Neural cell (in vitro differentiated cells): ENCODE measurements at regions not wholly inside any gene's neighbourhood (a gene's known extent, or its start where the extent isn't known, plus 50 kb on each side); places are given as distances from the start of the nearest gene placed in this dataset.

Experiments used
- H2AFZ ChIP-seq: fragments of 200-600, 300-800 bp; sonication (generic), shearing (Covaris generic); 2 replicates; pipeline ENCODE4 v1.6.0; 2014; ENCODE audit warnings: low read depth, mild to moderate bottlenecking, antibody characterized with exemption, low read length, moderate library complexity
- H3F3A ChIP-seq: fragments of 200-600 bp; shearing (Covaris generic); 2 replicates; pipeline ENCODE4 v1.6.1; 2016; ENCODE audit warnings: mild to moderate bottlenecking, moderate library complexity, mixed read lengths, antibody characterized with exemption, low read length; ENCODE audit not compliant: insufficient read depth, poor library complexity, severe bottlenecking
- H3K27ac ChIP-seq: fragments of 200-600, 300-800 bp; sonication (generic), shearing (Covaris generic); 2 replicates; pipeline ENCODE4 v1.5.1; 2014; ENCODE audit warnings: mild to moderate bottlenecking, low read length, moderate library complexity
- H3K27me3 ChIP-seq: fragments of 300-800, 200-600 bp; sonication (generic), shearing (Covaris generic); 2 replicates; pipeline ENCODE4 v1.6.0; 2014; ENCODE audit warnings: mild to moderate bottlenecking, low read depth, low read length, moderate library complexity; ENCODE audit not compliant: insufficient read depth
- H3K36me3 ChIP-seq: fragments of 300-800, 200-600 bp; sonication (generic), shearing (Covaris generic); 2 replicates; pipeline ENCODE4 v1.5.1; 2014; ENCODE audit warnings: mild to moderate bottlenecking, antibody characterized with exemption, low read length, moderate library complexity; ENCODE audit not compliant: insufficient read depth
- H3K4me2 ChIP-seq: fragments of 300-800, 200-600 bp; sonication (generic), shearing (Covaris generic); 2 replicates; pipeline ENCODE4 v1.6.0; 2014; ENCODE audit warnings: mild to moderate bottlenecking, low read length
- H3K4me3 ChIP-seq: fragments of 300-800, 200-600 bp; sonication (generic), shearing (Covaris generic); 2 replicates; pipeline ENCODE4 v1.5.1; 2014; ENCODE audit warnings: mild to moderate bottlenecking, low read length, moderate library complexity
- H3K79me2 ChIP-seq: fragments of 200-600 bp; shearing (Covaris generic); replicated peaks from 2 replicates; pipeline ENCODE4 v1.6.0; 2014; ENCODE audit warnings: mild to moderate bottlenecking, low read length, moderate library complexity; ENCODE audit not compliant: insufficient read depth
- H3K9ac ChIP-seq: fragments of 300-800, 200-600 bp; sonication (generic), shearing (Covaris generic); 2 replicates; pipeline ENCODE4 v1.6.1; 2016; ENCODE audit warnings: mild to moderate bottlenecking, low read length, mixed read lengths
- H3K9me2 ChIP-seq: fragments of 200-600 bp; shearing (Covaris generic); 2 replicates; pipeline ENCODE4 v1.6.1; 2016; ENCODE audit warnings: mild to moderate bottlenecking, low read length, mixed read lengths; ENCODE audit not compliant: insufficient read depth
- H3K9me3 ChIP-seq: fragments of 200-600, 300-800 bp; sonication (generic), shearing (Covaris generic); 2 replicates; pipeline ENCODE4 v1.6.1; 2016; ENCODE audit warnings: mild to moderate bottlenecking, mixed run types, low read length, moderate library complexity, mixed read lengths
- H4K20me1 ChIP-seq: fragments of 200-600 bp; shearing (Covaris generic); 2 replicates; pipeline ENCODE4 v1.6.1; 2016; ENCODE audit warnings: mild to moderate bottlenecking, mixed run types; ENCODE audit not compliant: insufficient read depth
- EP300 ChIP-seq: fragments of 450-650 bp; conservative IDR thresholded peaks from 2 replicates; pipeline ENCODE4 v1.6.1; 2014; ENCODE audit warnings: antibody characterized with exemption, mild to moderate bottlenecking, moderate library complexity; ENCODE audit not compliant: poor library complexity, severe bottlenecking
- EZH2 ChIP-seq: fragments of 200-600, 300-800 bp; shearing (Covaris generic), sonication (generic); IDR thresholded peaks from 2 replicates; pipeline ENCODE4 v1.6.1; 2014; ENCODE audit warnings: antibody characterized with exemption, low read length, borderline replicate concordance, mild to moderate bottlenecking; ENCODE audit not compliant: insufficient read depth, poor library complexity, severe bottlenecking
- MXI1 ChIP-seq: fragments of 450-650 bp; conservative IDR thresholded peaks from 2 replicates; pipeline ENCODE4 v1.6.1; 2014; ENCODE audit warnings: antibody characterized with exemption, mild to moderate bottlenecking; ENCODE audit not compliant: poor library complexity, severe bottlenecking
- POLR2AphosphoS5 ChIP-seq: IDR thresholded peaks from 2 replicates; pipeline ENCODE4 v1.6.1; 2012
- RAD21 ChIP-seq: fragments of 450-650 bp; conservative IDR thresholded peaks from 2 replicates; pipeline ENCODE4 v1.6.1; 2014; ENCODE audit warnings: antibody characterized with exemption, mild to moderate bottlenecking, moderate library complexity
- SMC3 ChIP-seq: fragments of 450-650 bp; conservative IDR thresholded peaks from 2 replicates; pipeline ENCODE4 v1.6.1; 2014; ENCODE audit warnings: antibody characterized with exemption, mild to moderate bottlenecking, moderate library complexity; ENCODE audit not compliant: poor library complexity
- TAF1 ChIP-seq: IDR thresholded peaks from 2 replicates; pipeline ENCODE4 v1.6.1; 2012; ENCODE audit warnings: low read depth
- TF ChIP-seq, protein P1 (sequence below): fragments of 450-650 bp; IDR thresholded peaks from 2 replicates; pipeline ENCODE4 v1.5.1; 2014; ENCODE audit warnings: antibody characterized with exemption, mild to moderate bottlenecking, moderate library complexity; ENCODE audit not compliant: poor library complexity, severe bottlenecking
- TF ChIP-seq, protein P2 (sequence below): IDR thresholded peaks from 2 replicates; pipeline ENCODE4 v1.6.1; 2012; ENCODE audit warnings: borderline replicate concordance

DNA sequence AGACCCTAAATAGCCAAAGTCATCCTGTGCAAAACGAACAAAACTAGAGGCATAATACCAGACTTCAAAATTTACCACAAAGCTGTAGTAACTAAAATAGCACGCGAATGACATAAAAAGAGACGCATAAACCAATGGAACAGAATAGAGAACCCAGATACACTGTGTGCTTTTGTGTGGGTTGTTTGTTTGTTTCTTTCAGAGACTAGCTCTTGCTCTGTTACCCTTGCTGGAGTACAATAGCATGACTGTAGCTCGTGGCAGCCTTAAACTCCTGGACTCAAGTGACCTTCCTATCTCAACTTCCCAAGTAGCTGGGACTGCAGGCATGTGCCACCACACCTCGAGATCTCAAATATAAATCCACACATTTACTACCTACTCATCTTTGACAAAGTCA, 1314.6 kb upstream of the GBE1 start:
- no peaks in the 10 kb centered on the region for H3F3A ChIP-seq
- H3K27me3 ChIP-seq: no peaks in the 10 kb centered on the region
- no peak overlapping the region for H3K9ac ChIP-seq
- no peaks in the 10 kb centered on the region for H3K9me2 ChIP-seq
- H4K20me1 ChIP-seq: no peaks in the 10 kb centered on the region
- no peak overlapping the region for H2AFZ ChIP-seq
- H3K4me2 ChIP-seq: no peak overlapping the region
- TF ChIP-seq POLR2AphosphoS5 (no peak), TAF1 (no peak), RAD21 (no peak), EZH2 (no peak), SMC3 (no peak), EP300 (no peak), MXI1 (no peak)
- TF ChIP-seq, protein P1, sequence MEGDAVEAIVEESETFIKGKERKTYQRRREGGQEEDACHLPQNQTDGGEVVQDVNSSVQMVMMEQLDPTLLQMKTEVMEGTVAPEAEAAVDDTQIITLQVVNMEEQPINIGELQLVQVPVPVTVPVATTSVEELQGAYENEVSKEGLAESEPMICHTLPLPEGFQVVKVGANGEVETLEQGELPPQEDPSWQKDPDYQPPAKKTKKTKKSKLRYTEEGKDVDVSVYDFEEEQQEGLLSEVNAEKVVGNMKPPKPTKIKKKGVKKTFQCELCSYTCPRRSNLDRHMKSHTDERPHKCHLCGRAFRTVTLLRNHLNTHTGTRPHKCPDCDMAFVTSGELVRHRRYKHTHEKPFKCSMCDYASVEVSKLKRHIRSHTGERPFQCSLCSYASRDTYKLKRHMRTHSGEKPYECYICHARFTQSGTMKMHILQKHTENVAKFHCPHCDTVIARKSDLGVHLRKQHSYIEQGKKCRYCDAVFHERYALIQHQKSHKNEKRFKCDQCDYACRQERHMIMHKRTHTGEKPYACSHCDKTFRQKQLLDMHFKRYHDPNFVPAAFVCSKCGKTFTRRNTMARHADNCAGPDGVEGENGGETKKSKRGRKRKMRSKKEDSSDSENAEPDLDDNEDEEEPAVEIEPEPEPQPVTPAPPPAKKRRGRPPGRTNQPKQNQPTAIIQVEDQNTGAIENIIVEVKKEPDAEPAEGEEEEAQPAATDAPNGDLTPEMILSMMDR: no peak
- TF ChIP-seq, protein P2, sequence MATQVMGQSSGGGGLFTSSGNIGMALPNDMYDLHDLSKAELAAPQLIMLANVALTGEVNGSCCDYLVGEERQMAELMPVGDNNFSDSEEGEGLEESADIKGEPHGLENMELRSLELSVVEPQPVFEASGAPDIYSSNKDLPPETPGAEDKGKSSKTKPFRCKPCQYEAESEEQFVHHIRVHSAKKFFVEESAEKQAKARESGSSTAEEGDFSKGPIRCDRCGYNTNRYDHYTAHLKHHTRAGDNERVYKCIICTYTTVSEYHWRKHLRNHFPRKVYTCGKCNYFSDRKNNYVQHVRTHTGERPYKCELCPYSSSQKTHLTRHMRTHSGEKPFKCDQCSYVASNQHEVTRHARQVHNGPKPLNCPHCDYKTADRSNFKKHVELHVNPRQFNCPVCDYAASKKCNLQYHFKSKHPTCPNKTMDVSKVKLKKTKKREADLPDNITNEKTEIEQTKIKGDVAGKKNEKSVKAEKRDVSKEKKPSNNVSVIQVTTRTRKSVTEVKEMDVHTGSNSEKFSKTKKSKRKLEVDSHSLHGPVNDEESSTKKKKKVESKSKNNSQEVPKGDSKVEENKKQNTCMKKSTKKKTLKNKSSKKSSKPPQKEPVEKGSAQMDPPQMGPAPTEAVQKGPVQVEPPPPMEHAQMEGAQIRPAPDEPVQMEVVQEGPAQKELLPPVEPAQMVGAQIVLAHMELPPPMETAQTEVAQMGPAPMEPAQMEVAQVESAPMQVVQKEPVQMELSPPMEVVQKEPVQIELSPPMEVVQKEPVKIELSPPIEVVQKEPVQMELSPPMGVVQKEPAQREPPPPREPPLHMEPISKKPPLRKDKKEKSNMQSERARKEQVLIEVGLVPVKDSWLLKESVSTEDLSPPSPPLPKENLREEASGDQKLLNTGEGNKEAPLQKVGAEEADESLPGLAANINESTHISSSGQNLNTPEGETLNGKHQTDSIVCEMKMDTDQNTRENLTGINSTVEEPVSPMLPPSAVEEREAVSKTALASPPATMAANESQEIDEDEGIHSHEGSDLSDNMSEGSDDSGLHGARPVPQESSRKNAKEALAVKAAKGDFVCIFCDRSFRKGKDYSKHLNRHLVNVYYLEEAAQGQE: no peak
- no peak overlapping the region for H3K27ac ChIP-seq
- no peak overlapping the region for H3K4me3 ChIP-seq
- H3K36me3 ChIP-seq: no peaks in the 10 kb centered on the region
- no peaks in the 10 kb centered on the region for H3K9me3 ChIP-seq
- no peaks in the 10 kb centered on the region for H3K79me2 ChIP-seq

DNA sequence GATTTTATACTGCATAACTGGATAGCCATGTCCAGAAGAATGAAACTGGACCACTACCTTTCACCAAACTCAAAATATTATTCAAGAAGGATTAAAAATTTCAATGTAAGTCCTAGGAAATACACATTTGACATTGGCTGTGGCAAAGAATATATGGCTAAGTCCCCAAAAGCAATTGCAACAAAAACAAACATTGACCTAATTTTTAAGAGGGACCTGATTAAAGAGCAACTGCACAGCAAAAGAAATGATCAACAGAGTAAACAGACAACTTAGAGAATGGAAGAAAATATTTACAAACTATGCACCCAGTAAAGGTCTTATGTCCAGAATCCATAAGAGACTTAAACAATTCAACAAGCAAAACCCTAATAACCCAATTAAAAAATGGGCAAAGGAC, 1313.0 kb upstream of the GBE1 start:
- no peak overlapping the region for H3K27ac ChIP-seq
- no peaks in the 10 kb centered on the region for H3K27me3 ChIP-seq

More for the DNA sequence above, 1313.0 kb upstream of the GBE1 start:
- H3K36me3 ChIP-seq: no peaks in the 10 kb centered on the region
- no peaks in the 10 kb centered on the region for H3K9me3 ChIP-seq
- no peak overlapping the region for H3K9ac ChIP-seq
- no peak overlapping the region for H3K4me2 ChIP-seq
- H3K79me2 ChIP-seq: no peaks in the 10 kb centered on the region
- no peaks in the 10 kb centered on the region for H3K9me2 ChIP-seq
- H3K4me3 ChIP-seq: no peak overlapping the region
- no peaks in the 10 kb centered on the region for H3F3A ChIP-seq
- no peaks in the 10 kb centered on the region for H4K20me1 ChIP-seq
- no peak overlapping the region for H2AFZ ChIP-seq
- no peak for TF ChIP-seq EP300
- TF ChIP-seq SMC3: no peak
- TF ChIP-seq EZH2: no peak
- TF ChIP-seq, protein P2: no peak
- TF ChIP-seq, protein P1: no peak
- no peak for TF ChIP-seq TAF1
- TF ChIP-seq POLR2AphosphoS5: no peak
- TF ChIP-seq RAD21: no peak
- no peak for TF ChIP-seq MXI1
